Gastroesophageal sphincter (tissue), 4 donors: ENCODE measurements at regions not wholly inside any gene's neighbourhood (a gene's known extent, or its start where the extent isn't known, plus 50 kb on each side); places are given as distances from the start of the nearest gene placed in this dataset.

ENCODE experiments used
- ATAC-seq: fragments of 150-250 bp; one replicate; pipeline ENCODE4 v1.9.1; 2016; ENCODE audit warnings: mild to moderate bottlenecking, moderate library complexity
- H3K27ac ChIP-seq, 4 donors: fragments of 200-600 bp; sonication (generic) in 3 of 4; 1 replicate in 3 of 4; 2 replicates in 1 of 4; pipeline ENCODE4 v1.5.1; 2016 to 2019
- H3K27me3 ChIP-seq: fragments of 200-600 bp; sonication (generic); one replicate; pipeline ENCODE4 v1.5.1; 2019
- H3K36me3 ChIP-seq, 2 donors: fragments of 200-600 bp; sonication (generic); one replicate each; pipeline ENCODE4 v1.5.1; 2019; ENCODE audit warnings: control low read depth in 1 of 2
- H3K4me1 ChIP-seq, 3 donors: fragments of 200-600 bp; sonication (generic); 1 replicate in 2 of 3; 2 replicates in 1 of 3; pipeline ENCODE4 v1.5.1; 2016 to 2019; ENCODE audit warnings: control low read depth in 2 of 3
- H3K4me3 ChIP-seq, 2 donors: fragments of 200-600 bp; sonication (generic); one replicate each; pipeline ENCODE4 v1.5.1; 2019; ENCODE audit warnings: mild to moderate bottlenecking in 1 of 2, moderate library complexity in 1 of 2
- H3K9me3 ChIP-seq, 3 donors: fragments of 200-600 bp; sonication (generic); one replicate each; pipeline ENCODE4 v1.5.1; 2017 to 2019; ENCODE audit warnings: control low read depth in 2 of 3
- EP300 ChIP-seq: sonication (generic); formaldehyde crosslinking; IDR thresholded peaks from one replicate; pipeline ENCODE4 v1.6.1; 2017; ENCODE audit warnings: antibody characterized with exemption, mild to moderate bottlenecking
- POLR2A ChIP-seq, 2 donors: fragments of 450-650 bp; IDR thresholded peaks; one replicate each; pipeline ENCODE4 v1.6.1; 2017; ENCODE audit warnings: antibody characterized with exemption in 2 of 2, mild to moderate bottlenecking in 2 of 2, moderate library complexity in 1 of 2
- POLR2AphosphoS5 ChIP-seq: sonication (generic); formaldehyde crosslinking; IDR thresholded peaks from one replicate; pipeline ENCODE4 v1.6.1; 2017; ENCODE audit warnings: antibody characterized with exemption
- WGBS, 2 donors: methylation state at CpG; one replicate each; pipeline ENCODE4 v1.1.5; 2018; ENCODE audit warnings: low coverage in 1 of 2; 5-methylcytosine and 5-hydroxymethylcytosine counted together
- TF ChIP-seq, protein P1 (sequence below), 4 experiments: fragments of 200-600 bp in 2 of 4; fragments of 450-650 bp in 2 of 4; sonication (generic) in 1 of 4; IDR thresholded peaks; one replicate each; pipeline ENCODE4 v1.5.1; 2017 to 2019; ENCODE audit warnings: antibody characterized with exemption in 4 of 4, mild to moderate bottlenecking in 2 of 4, moderate library complexity in 2 of 4

DNA sequence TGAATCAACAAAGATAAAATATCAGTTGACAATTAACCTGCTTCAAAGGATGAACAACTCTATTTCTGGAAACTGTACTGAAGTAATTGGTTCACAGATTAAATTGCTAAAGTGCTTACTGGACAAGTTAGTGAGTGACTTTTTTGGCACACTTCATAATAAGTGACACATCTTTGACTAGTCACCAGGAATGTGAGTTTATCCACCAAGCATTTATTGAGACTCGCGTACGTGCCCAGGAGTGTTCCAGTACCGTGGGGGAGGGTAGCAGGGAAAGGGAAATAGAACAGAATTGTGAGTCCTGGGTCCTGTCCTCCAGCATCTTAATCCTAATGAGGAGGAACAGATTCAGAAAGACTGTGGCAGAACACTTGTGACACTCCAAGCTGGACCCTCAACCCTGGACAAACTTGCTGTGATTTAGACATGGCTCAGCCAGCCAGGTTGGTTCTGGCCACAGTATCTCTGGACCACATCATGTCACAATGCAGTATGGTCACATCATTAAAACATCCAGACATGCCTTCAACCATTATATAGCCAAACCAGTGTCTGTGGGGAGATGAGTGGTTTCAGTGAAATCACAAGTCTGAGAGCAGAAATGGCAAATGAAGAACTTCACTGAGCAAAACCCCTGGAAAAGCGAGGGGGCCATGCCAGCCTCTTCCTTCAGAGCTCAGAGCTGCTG, 623.1 kb downstream of the BNC2 start:
- Histone ChIP-seq H3K27ac (no peak overlapping the region), H3K36me3 (no peaks in the 10 kb centered on the region), H3K27me3 (no peaks in the 10 kb centered on the region), H3K4me1 (peaks cover 0 to 21% (median 0%) of the 10 kb centered on the region in 3 donors), H3K9me3 (no peaks in the 10 kb centered on the region), H3K4me3 (no peak overlapping the region)
- 57 to 100% methylated on average over 1 to 5 of the region's 5 CpGs for WGBS, 2 donors
- peak; percentile 41 for ATAC-seq
- TF ChIP-seq EP300: no peak
- TF ChIP-seq POLR2AphosphoS5: peak; percentile 17
- TF ChIP-seq, protein P1, sequence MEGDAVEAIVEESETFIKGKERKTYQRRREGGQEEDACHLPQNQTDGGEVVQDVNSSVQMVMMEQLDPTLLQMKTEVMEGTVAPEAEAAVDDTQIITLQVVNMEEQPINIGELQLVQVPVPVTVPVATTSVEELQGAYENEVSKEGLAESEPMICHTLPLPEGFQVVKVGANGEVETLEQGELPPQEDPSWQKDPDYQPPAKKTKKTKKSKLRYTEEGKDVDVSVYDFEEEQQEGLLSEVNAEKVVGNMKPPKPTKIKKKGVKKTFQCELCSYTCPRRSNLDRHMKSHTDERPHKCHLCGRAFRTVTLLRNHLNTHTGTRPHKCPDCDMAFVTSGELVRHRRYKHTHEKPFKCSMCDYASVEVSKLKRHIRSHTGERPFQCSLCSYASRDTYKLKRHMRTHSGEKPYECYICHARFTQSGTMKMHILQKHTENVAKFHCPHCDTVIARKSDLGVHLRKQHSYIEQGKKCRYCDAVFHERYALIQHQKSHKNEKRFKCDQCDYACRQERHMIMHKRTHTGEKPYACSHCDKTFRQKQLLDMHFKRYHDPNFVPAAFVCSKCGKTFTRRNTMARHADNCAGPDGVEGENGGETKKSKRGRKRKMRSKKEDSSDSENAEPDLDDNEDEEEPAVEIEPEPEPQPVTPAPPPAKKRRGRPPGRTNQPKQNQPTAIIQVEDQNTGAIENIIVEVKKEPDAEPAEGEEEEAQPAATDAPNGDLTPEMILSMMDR (IDR thresholded peaks at IDR 0.05): no peak
- no peak for TF ChIP-seq POLR2A (IDR thresholded peaks at IDR 0.05)

DNA sequence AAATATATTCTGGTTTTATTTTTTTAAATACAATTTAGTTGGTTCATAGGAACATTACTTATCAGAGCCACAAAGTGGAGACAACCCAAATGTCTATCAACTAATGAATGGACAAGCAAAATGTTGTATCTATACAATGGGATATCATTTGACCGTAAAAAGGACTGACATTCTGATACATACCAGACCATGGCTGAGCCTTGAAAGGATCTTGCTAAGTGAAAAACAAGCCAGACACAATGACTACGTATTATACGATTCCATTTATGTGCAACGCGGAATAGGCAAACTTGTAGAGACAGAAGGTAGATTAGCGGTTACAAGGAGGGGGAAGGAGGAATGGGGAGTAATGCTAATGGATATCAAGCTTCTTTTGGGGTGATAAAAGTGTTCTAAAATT, 621.6 kb downstream of the BNC2 start:
- TF ChIP-seq POLR2A (IDR thresholded peaks at IDR 0.05) (no peak), EP300 (no peak), POLR2AphosphoS5 (no peak)
- TF ChIP-seq, protein P1 (IDR thresholded peaks at IDR 0.05): no peak
- H3K4me3 ChIP-seq: no peak overlapping the region
- 75 to 83% methylated on average over 6 of the region's 6 CpGs for WGBS, 2 donors
- ATAC-seq: no peak
- H3K27me3 ChIP-seq: no peaks in the 10 kb centered on the region
- H3K4me1 ChIP-seq: peaks cover 0 to 21% (median 0%) of the 10 kb centered on the region in 3 donors
- H3K9me3 ChIP-seq: no peaks in the 10 kb centered on the region
- H3K36me3 ChIP-seq: no peaks in the 10 kb centered on the region
- no peak overlapping the region for H3K27ac ChIP-seq

DNA sequence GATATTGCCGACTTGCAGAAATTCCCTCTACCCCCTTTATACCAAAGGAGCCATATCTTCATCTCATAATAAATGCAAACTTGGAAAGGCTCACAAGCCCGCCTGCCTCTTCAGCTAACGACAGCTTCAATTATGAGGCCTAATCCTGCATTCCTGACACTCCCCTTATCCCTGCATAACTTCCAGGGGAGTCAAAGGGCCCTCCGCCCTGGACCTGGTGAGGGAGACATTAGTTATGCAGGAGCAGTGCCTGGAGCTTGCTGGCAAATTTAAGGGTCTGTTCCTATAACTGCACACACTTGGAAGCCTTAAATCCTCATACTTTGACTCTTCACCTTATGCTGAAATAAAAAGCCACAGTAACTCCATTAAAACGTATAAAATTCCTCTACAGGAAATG, 617.9 kb downstream of the BNC2 start:
- TF ChIP-seq POLR2A (IDR thresholded peaks at IDR 0.05) (no peak), POLR2AphosphoS5 (no peak), EP300 (no peak)
- TF ChIP-seq, protein P1 (IDR thresholded peaks at IDR 0.05): no peak
- Histone ChIP-seq H3K27me3 (no peaks in the 10 kb centered on the region), H3K4me1 (no peaks in the 10 kb centered on the region), H3K4me3 (no peak overlapping the region), H3K9me3 (no peaks in the 10 kb centered on the region), H3K27ac (no peak overlapping the region), H3K36me3 (no peaks in the 10 kb centered on the region)
- 54 to 90% methylated on average over 4 to 5 of the region's 5 CpGs for WGBS, 2 donors
- no peak for ATAC-seq

DNA sequence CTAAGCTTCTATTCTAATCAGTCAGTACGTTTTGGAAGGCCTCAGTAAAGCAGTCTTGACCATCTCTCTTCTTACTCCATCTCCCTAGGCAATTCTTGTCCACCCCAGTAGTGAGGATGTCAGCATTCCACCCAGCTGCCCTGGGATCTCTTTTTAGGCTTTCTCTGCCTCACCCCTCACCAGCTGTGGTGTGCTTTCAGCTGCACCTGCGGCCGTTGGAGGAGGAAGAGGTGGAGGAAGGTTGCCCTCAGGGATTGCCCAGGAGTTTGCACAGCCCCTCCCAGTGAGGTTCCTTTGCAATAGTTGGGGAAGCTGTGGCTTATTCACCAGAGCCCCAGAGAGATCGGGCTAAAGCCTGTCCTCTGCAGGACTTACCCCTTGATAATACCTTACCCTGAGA, 615.8 kb downstream of the BNC2 start:
- ATAC-seq: no peak
- no peaks in the 10 kb centered on the region for H3K4me1 ChIP-seq

DNA sequence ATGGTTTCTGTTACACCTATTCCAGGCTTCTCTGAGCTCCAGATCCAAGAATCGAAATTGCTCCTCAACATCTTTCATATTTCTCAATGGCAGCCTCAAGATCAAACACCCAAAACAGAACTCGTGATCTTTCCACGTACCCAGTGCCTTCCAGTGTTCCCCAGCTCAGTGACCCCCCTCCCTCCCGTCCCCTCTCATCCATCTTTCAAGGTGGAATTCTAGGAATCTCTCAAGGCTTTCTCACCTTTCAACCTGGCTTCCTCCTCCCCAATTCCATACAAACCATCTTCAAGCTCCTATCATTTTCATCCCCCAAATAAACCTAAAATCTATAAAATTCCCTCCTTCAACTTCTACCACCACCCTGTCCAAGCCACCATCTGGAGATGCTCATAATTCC, 615.3 kb downstream of the BNC2 start:
- TF ChIP-seq EP300 (no peak), POLR2AphosphoS5 (no peak)
- TF ChIP-seq, protein P1 (IDR thresholded peaks at IDR 0.05): no peak
- 86 to 89% methylated on average over 4 of the region's 4 CpGs for WGBS, 2 donors
- no peak for ATAC-seq
- Histone ChIP-seq H3K4me3 (no peak overlapping the region), H3K27me3 (no peaks in the 10 kb centered on the region), H3K27ac (no peak overlapping the region), H3K9me3 (no peaks in the 10 kb centered on the region), H3K4me1 (no peaks in the 10 kb centered on the region), H3K36me3 (no peaks in the 10 kb centered on the region)

More for the DNA sequence above, 615.8 kb downstream of the BNC2 start:
- TF ChIP-seq POLR2A (IDR thresholded peaks at IDR 0.05) (no peak), EP300 (no peak), POLR2AphosphoS5 (no peak)
- TF ChIP-seq, protein P1 (IDR thresholded peaks at IDR 0.05): no peak
- H3K4me3 ChIP-seq: no peak overlapping the region
- no peak overlapping the region for H3K27ac ChIP-seq
- no peaks in the 10 kb centered on the region for H3K36me3 ChIP-seq
- no peaks in the 10 kb centered on the region for H3K27me3 ChIP-seq
- WGBS, 2 donors: 68% methylated on average over 2 of the region's 4 CpGs; no CpG with 5 or more reads in 1 of the 2 donors
- H3K9me3 ChIP-seq: no peaks in the 10 kb centered on the region
